IMR-90 (cell line): ENCODE measurements at regions not wholly inside any gene's neighbourhood (a gene's known extent, or its start where the extent isn't known, plus 50 kb on each side); places are given as distances from the start of the nearest gene placed in this dataset.

ENCODE experiments used
- CTCF ChIP-seq: conservative IDR thresholded peaks from 2 replicates; pipeline ENCODE4 v1.5.1; 2012; ENCODE audit warnings: mild to moderate bottlenecking, low read depth, low read length, improper control_type of control experiment
- POLR2A ChIP-seq: IDR thresholded peaks from 2 replicates; pipeline ENCODE4 v1.6.1; 2012; ENCODE audit warnings: mild to moderate bottlenecking, low read depth, low read length
- RAD21 ChIP-seq: IDR thresholded peaks from 2 replicates; pipeline ENCODE4 v1.6.1; 2012; ENCODE audit warnings: low read length, improper control_type of control experiment

DNA sequence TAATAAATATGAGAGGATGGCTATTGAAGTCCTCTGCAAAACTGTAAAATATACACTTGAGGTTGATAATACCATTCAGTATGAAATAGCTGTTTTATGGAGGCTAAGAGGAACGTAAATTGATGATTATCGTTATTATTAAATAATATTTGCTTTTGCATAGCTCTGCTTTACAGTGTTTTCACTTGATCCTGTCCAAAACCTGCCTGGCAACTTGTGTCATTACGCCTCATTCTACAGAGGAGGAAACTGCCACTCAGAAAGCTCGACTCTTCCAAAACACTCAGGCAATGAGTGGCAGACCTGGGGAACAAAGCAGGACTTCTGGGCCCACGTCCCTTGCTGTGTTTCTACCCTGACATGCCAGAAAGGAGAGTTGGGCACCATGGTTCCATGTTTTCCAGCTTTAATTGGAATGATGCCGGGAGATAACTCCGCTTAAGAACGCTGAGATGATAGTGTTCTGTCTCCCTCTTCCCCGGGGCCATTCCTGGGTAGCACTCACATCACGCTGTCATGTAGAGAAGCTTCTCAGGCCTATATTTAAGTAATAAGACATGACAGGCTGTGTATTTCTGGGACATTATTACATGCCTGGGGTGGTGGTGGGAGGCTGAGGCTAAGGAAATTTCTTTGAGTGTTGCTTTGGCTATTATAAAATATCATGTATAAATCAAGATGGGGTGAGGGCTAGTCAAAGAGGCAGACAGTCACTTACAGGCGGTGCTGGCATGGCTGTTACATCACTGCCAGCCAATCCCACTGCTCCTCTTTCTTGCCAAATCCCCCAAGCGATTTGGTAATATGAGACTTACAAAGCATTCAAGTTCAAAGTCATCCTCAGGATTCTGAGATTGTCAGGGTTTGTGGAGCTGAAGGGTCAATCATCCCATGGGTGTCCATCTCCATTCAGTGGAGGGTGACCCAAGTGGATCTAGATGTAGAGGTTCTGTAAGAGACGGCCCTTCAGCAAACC, 501.7 kb downstream of the INSC start:
- TF ChIP-seq POLR2A (no peak), RAD21 (no peak), CTCF (no peak)
